ENCODE measurements at regions not wholly inside any gene's neighbourhood (a gene's known extent, or its start where the extent isn't known, plus 50 kb on each side); places are given as distances from the start of the nearest gene placed in this dataset.

DNA sequence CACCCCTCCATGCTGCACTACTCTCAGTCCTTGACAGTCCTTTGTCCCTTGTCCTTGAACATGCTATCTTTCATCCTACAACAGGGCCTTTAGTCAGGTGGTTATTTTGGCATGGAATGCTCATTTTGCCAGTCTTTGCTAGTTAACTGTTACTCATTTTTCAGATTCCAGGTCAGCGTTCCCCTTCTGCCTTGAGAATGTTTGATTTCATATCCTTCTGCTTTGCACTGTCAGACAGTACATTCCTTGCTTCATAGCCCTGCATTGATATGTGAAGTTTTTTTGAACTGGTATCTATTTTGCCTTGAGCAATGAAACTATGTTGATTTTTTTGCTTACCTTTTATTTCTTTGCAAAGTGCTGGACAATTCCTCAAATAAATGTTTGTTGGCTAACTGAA, 638.2 kb upstream of the SEMA6A start:
- DNase-seq (ENCODE audit: low spot score): no peak

DNA sequence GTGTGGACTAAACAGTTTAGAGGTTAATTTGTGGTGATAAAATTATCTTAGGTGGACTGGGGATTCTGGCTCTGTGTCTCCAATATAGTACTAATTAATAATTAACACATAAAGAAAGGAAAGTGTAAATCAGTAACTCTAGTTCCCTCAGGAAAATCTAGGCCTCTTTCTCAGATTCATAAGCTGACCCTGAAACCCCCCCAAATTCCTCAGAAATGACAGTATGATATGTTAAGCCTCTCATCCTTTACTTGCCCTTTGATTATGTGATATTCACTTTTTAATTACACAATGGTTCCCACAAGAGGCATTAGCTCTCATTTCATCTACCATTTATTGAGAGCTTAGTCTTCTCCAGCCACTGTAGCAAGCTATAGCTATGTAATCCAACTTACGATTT, 636.2 kb upstream of the SEMA6A start:
- no peak for DNase-seq (ENCODE audit: low spot score)

DNA sequence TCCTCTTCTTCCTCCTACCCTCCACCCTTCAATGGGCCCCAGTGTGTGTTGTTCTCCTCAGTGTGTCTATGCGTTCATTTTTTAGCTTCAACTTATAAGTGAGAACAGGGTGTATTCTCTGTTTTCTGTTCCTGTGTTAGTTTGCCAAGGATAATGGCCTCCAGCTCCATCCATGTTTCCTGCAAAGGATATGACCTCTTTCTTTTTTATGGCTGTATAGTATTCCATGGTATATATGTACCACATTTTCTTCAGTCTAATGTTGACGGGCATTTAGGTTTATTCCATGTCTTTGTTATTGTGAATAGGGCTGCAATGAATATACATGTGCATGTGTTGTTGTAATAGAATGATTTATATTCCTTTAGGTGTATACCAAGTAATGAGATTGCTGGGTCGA, 634.9 kb upstream of the SEMA6A start:
- no peak for DNase-seq (ENCODE audit: low spot score)

DNA sequence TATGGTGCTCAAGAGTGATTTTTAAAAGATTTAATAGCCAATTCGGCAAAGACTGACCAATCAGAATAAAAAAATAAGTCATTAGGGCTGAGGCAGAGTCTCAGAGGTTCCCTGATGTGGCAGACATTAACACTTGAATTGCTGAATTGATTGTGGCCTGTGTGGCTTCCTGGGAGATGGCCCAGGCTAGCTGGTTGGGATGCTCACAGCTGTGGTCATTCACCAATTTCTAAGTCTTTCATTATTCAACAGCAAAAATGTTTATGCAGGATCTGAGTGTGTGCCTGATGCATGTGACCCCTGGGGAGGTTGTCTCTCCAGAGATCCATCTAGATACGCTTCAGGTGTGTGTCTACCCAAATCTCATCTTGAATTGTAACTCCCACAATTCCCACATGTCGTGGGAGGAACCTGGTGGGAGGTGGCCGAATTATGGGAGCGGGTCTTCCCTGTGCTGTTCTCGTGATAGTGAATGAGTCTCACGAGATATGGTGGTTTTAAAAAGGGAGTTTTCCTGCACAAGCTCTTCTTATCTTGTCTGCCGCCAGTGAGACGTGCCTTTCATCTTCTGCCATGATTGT, 632.6 kb upstream of the SEMA6A start:
- DNase-seq (ENCODE audit: low spot score): no peak

DNA sequence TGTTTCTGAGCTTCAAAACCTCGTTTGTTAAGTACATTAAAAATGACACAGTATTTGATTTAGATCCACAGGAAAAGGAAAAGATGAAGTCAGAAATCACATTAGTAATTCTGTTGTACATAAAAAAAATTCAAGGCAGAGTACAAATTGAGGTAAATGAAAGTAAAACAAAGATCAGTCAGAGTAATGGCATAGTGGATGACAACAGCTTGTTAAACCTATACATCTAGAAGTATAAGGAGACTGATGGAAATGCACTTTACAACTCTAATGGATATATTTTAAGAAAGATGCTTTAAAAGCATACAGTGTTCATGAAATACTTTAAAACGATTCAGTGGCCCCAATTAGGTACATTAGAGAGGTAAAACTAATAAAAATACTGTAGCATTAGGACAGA, 631.3 kb upstream of the SEMA6A start:
- DNase-seq (ENCODE audit: low spot score): no peak

DNA sequence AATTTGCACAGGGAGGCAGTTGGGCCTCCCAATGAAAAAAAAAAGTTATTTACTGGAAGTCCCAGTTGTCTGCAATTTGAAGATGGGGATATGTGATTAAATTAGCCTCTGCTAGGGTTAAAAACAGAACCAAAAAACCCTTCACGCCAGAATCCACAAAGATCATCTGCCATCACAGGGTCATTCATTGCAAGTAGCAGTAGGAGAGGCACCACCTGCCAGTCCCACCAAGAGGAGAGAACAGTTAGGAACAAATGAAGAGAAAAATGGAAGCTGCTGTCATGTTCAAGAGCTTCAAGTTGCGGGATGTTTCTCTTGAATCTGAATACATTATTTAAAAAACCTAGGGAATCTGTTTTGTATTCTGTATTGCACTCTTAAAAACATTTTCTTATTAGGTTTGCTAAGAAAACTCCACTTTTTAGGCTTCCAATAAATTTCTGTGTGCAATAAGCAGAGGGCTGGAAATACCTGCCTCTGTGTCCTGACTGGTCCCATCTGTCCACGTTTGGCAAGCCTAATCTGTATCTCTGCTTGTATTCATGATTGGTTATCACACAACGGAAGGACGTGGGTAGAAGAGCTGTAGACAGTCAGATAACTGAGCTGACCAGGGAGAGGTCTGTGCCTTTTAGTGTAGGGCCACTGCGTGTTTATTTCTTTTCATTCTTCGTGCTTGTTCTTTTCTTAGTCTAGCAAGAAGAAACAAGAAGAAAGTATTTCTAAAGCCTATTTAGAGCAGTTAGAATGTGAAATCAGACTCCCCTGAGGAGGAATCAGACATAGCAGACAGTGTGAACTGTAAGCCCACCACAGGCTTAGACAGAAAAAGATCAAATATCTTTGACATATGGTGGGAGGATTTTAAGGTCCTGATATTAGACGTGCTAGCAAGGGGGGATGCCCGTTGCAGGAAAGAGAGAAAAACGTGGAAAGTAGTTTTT, 630.6 kb upstream of the SEMA6A start:
- no peak for DNase-seq (ENCODE audit: low spot score)

DNA sequence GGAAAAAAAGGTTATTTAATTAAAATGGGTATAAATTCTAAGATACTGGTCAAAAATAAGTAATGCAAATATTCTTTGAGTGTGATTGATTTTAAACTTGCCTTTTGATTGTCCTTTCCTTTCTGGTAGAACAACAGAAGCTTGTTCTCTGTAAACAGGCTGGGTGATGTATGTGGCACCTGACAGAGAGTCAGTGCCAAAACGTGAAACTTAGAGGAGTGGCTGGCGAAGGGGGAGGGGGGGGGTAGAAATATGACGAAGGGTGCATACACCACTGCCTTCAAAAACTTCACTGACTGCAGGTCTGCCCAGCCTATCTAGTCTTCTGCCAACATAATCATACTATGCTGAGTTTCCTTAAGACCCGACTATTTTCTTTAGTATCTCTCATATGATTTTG, 629.8 kb upstream of the SEMA6A start:
- DNase-seq (ENCODE audit: low spot score): no peak

DNA sequence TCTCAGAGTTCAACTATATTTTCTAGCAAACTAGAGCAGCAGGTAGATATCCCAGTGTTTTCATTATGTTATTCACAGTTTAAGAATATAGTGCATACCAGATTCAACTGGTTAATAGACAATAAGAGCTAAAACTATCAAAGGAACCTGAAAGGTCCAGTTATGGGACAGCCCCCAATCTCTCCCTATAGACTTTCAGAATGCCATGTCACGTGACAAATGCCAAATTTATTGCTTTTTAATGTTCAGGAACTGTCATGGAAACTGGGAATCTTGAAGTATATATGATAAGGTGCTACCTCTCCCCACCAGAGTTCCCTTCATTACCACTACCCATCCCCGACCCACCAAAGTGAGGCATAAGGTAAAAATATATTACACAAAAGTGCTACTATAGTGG, 629.0 kb upstream of the SEMA6A start:
- DNase-seq (ENCODE audit: low spot score): no peak

DNA sequence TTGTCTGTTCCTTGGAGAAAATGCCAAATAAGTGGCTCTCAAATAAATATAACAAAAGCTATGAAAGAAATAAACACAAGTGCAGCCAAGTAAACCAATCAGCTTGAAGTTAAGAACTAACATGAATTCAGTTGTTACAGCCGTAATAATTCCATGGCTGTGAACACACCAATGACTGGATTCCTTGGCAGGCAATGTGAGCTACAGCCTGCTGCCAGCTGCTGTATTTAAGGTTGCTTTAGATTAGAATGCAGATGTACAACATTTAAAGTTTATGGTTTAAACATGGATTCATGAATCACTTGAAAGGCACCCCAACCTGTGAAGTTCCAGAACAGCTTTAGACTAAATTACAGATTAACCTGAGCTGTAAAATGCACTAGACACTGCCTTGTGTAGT, 626.4 kb upstream of the SEMA6A start:
- DNase-seq (ENCODE audit: low spot score): no peak

DNA sequence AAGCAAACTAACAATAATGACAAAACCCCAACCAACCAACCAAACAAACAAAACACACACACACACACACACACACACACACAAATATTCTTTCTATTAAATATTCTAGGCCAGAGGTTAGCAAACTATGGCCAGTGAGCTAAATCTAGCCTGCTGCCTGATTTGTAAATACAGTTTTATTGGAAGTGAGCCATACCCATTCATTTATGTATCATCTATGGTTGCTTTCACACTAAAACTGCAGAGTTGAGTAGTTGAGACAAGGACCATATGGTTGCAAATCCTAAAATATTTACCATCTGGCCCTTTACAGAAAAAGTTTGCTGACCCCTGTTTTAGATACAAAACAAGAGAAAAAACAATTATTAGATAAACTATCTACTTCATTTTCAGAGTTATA, 620.5 kb upstream of the SEMA6A start:
- no peak for DNase-seq (ENCODE audit: low spot score)

DNA sequence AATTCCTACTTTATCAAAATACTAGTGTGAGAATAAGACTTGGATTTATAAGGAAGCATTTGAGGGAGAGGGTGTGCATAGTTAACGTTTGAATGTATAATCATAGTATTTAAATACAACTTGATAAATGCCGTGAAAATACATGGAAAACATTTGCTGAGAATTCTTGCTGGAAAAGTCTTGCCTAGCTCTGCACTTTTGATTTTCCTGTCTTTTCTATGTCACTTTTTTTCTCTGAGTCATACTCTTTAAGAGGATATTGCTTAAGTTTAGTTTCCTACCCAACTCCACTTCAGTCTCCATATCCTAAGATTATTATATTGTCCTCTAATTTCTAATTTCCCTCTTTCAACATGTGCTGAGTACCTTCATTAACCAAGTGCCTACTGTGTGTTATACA, 616.6 kb upstream of the SEMA6A start:
- no peak for DNase-seq (ENCODE audit: low spot score)

DNA sequence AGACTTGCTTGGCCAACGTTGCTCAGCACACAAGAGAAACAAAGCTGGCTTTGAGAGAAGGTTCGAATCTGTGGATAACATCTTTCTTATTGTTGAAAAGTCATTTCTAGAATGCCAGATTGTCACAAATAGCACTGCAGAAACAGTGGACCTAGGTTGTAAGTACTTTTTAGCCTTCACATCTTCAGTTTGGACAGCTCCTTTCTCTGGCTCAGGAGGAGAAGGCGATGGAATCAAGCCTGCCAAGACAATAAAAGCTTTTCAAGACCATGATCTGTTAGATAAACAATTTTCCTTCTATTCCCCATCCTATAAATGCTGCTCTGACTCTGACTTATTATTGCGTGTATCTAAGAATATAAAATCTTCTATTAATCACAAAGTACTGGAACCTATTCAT, 615.2 kb upstream of the SEMA6A start:
- no peak for DNase-seq (ENCODE audit: low spot score)

DNA sequence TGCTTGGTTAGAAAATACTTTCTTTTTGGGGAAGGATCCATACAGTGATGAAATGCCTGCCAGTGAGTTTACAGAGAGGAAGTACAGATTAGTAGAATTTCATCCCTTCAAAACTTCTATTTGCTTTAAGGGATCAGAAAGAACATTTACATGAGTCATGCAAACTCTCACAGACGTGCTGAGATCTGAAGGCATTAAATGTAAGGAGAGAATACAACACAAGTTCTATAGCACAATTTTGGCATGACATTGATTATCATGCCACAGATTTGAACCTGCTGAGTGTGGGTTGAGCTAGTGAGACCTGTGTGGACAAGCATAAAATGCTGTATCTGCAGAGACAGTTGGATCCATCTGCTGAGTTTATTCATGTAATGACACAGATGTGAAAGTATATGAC, 613.6 kb upstream of the SEMA6A start:
- no peak for DNase-seq (ENCODE audit: low spot score)

DNA sequence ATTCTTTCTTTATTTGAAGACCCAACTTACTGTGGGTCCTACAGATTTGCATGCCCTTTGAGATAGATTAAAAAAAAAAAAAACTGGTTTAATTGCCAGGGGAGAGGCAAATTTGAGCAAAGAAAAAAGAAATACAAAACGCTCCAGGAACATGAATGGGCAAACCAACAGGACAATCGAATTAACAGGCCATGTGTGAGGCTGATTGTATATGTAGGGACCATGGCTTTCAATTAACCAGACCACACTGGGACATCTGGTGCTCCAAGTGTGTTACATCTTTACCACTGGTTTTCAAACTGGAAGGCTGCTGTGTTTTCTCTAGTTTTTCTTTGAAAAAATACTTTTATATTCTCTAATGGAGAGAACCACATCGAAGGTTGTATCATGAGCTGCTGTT, 612.1 kb upstream of the SEMA6A start:
- no peak for DNase-seq (ENCODE audit: low spot score)

DNA sequence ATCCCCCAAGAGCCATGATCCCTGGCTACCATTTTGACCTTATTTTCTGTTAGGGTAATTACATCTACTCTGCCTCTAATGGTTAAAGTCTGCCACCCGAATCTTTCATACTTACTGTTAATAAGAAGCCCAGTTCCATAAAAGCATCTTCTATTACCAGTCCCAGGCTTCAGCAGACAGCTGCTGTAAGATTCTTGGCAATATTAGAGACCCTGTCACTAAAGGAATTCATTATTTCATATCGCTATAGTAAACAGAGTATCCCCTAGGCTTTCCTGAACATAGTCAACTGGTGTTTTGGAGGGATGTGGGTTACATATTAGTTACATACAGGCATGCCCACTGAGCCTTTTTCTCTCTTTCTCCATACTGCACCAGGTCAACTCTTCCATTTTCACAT, 608.7 kb upstream of the SEMA6A start:
- DNase-seq (ENCODE audit: low spot score): no peak

DNA sequence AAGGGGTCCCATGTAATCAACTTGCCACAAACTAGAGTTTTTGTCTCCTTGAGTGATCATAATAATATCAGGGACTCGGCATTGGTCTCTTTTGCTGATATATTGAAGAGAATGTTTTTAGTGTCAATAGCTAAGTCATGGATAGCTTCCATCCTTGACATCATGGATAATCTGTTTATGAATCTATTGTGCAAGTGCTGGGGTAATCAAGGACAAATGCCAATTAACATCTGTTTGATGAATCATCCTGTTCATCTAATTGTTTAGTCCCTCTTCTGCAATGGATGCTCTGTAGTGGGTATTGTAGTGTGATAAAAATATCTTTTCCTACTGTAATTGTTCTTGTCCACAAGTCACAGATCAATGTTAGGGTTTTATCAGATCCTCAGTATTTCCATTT, 607.5 kb upstream of the SEMA6A start:
- DNase-seq (ENCODE audit: low spot score): peak; percentile 89

DNA sequence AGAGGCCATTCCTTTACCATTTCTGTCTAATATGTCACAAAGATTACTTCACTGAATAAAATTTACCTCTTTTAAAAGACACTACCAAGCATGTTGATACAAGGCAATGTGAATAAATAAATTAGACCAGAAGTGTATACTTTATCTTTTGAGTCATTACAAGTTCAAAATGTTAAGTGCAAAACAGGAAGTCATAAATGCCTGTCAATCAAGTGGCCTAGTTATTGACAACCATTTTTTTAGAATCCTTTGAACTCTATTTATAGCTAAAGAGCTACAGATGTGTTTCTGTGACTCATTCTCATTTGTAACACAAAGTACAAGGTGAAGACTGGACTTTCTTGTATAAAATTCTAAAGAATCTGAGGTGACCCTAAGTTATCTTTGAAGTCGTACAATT, 602.7 kb upstream of the SEMA6A start:
- no peak for DNase-seq (ENCODE audit: low spot score)

DNA sequence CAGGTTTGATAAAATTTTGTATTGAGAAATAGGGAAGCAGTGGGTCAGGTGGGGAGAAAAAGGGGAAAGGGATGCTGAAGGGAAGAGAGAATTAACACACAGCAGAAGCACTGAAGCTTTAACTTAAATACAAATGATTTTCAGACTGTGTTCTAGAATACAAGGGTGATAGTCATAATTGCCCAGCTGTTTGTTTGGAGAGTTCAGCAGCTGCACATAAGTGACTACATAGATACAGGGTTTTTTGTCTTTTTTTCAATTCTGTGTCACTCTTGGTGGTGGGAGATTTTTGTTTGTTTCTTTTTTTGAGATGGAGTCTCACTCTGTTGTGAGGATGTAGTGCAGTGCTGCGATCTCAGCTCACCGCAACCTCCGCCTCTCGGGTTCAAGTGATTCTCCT, 590.4 kb upstream of the SEMA6A start:
- peak; percentile 41 for DNase-seq (ENCODE audit: low spot score)

DNA sequence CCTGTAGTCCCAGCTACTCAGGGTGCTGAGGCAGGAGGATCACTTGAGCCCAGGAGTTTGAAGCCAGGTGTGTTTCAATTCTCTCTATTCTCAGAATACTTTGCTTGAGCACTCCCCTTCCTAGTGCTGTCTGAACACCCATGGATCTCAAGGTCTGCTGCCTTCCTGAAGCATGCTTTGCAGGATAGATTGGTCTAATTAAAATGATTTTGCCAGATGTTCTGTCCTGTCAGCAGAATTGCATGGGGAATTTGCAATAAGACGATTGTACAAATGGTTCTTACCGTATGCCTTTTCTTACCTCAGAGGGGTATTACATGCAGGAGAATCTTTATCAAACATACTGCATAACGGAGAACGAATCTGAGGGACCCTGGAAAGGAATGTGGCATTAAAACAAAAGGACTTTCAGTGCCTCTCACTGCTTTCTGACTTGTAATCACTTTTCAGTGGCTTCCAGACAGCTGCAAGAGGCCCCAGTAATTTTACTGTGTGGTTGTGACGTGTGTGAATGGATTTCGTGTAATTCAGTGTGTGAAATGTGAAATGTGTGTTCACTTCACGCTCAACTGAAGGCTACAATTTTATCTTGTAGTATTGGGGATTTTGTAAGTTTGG, 587.2 kb upstream of the SEMA6A start:
- no peak for DNase-seq (ENCODE audit: low spot score)

DNA sequence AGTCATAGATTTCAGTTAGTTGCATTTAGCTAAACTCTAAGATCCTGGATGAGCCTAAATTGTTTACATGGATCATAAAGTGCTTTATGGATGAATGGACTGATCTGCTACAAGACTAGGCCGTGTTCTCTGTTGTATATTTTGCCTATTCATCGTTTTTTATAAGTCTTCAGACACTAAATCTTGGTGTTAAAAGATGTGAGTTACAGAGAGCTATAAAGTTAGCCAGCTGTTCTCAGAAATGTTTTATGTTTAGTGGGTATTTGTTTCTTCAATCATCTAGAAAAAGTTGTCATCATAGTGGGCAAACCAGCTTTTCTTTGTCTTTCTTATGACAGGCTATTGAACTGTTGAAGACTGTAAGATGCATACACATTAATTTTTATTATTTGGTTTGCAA, 585.8 kb upstream of the SEMA6A start:
- no peak for DNase-seq (ENCODE audit: low spot score)

DNA sequence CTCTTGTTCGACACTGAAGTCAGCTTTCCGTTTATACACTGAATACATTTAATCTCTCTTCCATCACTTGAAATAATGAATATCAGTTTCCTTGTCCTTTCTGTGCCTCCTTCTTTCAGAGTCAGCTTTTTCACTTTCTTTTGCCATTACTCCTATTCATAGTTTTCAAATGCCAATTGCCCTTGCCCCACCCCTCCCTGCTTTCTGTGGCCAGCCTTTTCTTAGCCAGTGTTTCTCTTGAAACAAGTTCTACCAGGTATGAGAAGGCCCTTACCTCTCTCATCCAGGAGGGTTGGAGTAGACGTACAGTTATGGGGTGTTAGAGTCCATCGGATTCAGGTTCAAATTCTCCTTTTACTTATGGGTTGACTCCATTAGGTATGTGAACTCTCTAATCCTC, 574.7 kb upstream of the SEMA6A start:
- DNase-seq (ENCODE audit: low spot score): no peak

DNA sequence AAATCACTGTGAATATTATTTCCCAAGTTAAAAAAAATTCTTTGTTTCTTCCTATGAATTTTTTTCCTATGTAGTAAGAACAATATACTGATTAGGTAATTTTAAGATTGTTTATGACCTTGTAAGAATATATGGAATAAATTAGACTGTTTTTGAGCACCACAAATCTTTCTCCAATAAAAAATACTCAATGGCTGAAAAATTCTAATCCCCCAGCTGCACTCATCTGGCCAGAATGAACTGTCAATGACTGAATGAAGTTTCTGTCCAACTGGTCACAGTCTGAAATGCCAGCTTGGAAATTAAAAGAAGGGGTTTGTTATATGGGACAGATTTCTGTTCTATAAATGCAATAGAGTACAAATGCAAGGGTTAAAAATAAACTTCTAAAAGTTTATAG, 569.5 kb upstream of the SEMA6A start:
- no peak for DNase-seq (ENCODE audit: low spot score)

DNA sequence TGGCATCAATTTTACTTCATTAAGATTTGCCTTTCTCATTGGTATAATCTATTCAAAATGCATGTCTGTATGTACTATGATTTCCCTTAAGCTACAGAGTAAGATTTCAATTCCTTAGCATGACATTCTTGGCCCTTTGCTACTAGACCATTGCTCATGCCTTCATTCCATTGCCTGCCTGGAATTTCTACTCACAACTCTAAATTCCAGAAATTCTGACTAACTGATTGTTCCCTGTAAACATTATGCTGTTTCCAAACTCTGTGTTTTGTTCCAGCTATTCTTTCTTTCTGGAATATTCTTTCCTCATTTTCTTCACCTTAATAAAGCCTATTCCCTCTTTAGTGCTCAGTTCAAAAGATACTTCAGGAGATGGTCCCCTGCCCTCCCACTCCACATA, 568.8 kb upstream of the SEMA6A start:
- no peak for DNase-seq (ENCODE audit: low spot score)
